Suprapubic skin (tissue), 4 donors: ENCODE measurements at regions not wholly inside any gene's neighbourhood (a gene's known extent, or its start where the extent isn't known, plus 50 kb on each side); places are given as distances from the start of the nearest gene placed in this dataset.

Experiments used
- DNase-seq, 2 donors: peaks; one replicate each; pipeline ENCODE4 v3.0.0-alpha.2; 2019; ENCODE audit warnings: low spot score in 2 of 2
- H3K27ac ChIP-seq: fragments of 200-600 bp; sonication (generic); one replicate; pipeline ENCODE4 v1.5.1; 2019
- H3K27me3 ChIP-seq: fragments of 200-600 bp; sonication (generic); one replicate; pipeline ENCODE4 v1.5.1; 2019
- H3K36me3 ChIP-seq: fragments of 200-600 bp; sonication (generic); one replicate; pipeline ENCODE4 v1.5.1; 2019
- H3K4me1 ChIP-seq: fragments of 200-600 bp; sonication (generic); one replicate; pipeline ENCODE4 v1.5.1; 2019
- H3K4me3 ChIP-seq: fragments of 200-600 bp; sonication (generic); one replicate; pipeline ENCODE4 v1.5.1; 2019; ENCODE audit warnings: mild to moderate bottlenecking
- H3K9me3 ChIP-seq: fragments of 200-600 bp; sonication (generic); one replicate; pipeline ENCODE4 v1.5.1; 2019
- EP300 ChIP-seq: sonication (generic); formaldehyde crosslinking; IDR thresholded peaks from one replicate; pipeline ENCODE4 v1.6.1; 2017; ENCODE audit warnings: antibody characterized with exemption
- POLR2A ChIP-seq, 2 donors: fragments of 450-650 bp; IDR thresholded peaks; one replicate each; pipeline ENCODE4 v1.6.1; 2017; ENCODE audit warnings: antibody characterized with exemption in 2 of 2, mild to moderate bottlenecking in 2 of 2, moderate library complexity in 2 of 2
- POLR2AphosphoS5 ChIP-seq, 3 donors: sonication (generic); formaldehyde crosslinking; IDR thresholded peaks; one replicate each; pipeline ENCODE4 v1.6.1; 2017; ENCODE audit warnings: antibody characterized with exemption in 3 of 3
- WGBS: methylation state at CpG from one replicate; pipeline ENCODE4 v1.1.5; 2018; 5-methylcytosine and 5-hydroxymethylcytosine counted together
- TF ChIP-seq, protein P1 (sequence below), 2 donors: fragments of 200-600 bp in 1 of 2; fragments of 450-650 bp in 1 of 2; sonication (generic) in 1 of 2; IDR thresholded peaks; one replicate each; pipeline ENCODE4 v1.5.1; 2016 to 2019; ENCODE audit warnings: antibody characterized with exemption in 2 of 2, mild to moderate bottlenecking in 1 of 2, moderate library complexity in 1 of 2

GRCh38 chr16:52174168-52174567 lies 372.8 kb downstream of the TOX3 start:
- Histone ChIP-seq H3K4me1 (no peaks in the 10 kb centered on the region), H3K9me3 (no peaks in the 10 kb centered on the region), H3K27ac (no peak overlapping the region), H3K36me3 (no peaks in the 10 kb centered on the region), H3K4me3 (no peak overlapping the region), H3K27me3 (no peaks in the 10 kb centered on the region)
- no peak for DNase-seq
- 84% methylated on average over 2 of the region's 2 CpGs for WGBS
- TF ChIP-seq, protein P1, sequence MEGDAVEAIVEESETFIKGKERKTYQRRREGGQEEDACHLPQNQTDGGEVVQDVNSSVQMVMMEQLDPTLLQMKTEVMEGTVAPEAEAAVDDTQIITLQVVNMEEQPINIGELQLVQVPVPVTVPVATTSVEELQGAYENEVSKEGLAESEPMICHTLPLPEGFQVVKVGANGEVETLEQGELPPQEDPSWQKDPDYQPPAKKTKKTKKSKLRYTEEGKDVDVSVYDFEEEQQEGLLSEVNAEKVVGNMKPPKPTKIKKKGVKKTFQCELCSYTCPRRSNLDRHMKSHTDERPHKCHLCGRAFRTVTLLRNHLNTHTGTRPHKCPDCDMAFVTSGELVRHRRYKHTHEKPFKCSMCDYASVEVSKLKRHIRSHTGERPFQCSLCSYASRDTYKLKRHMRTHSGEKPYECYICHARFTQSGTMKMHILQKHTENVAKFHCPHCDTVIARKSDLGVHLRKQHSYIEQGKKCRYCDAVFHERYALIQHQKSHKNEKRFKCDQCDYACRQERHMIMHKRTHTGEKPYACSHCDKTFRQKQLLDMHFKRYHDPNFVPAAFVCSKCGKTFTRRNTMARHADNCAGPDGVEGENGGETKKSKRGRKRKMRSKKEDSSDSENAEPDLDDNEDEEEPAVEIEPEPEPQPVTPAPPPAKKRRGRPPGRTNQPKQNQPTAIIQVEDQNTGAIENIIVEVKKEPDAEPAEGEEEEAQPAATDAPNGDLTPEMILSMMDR (IDR thresholded peaks at IDR 0.05): no peak
- no peak for TF ChIP-seq EP300
- TF ChIP-seq POLR2A (IDR thresholded peaks at IDR 0.05): no peak
- TF ChIP-seq POLR2AphosphoS5 (IDR thresholded peaks at IDR 0.05): no peak

- H3K27me3 ChIP-seq: no peaks in the 10 kb centered on the region
- no peak for TF ChIP-seq EP300
- TF ChIP-seq POLR2AphosphoS5 (IDR thresholded peaks at IDR 0.05): no peak
- TF ChIP-seq, protein P1 (IDR thresholded peaks at IDR 0.05): no peak
- no peak for TF ChIP-seq POLR2A (IDR thresholded peaks at IDR 0.05)
- no peak overlapping the region for H3K4me3 ChIP-seq
- H3K36me3 ChIP-seq: no peaks in the 10 kb centered on the region
- H3K4me1 ChIP-seq: no peaks in the 10 kb centered on the region
- no peaks in the 10 kb centered on the region for H3K9me3 ChIP-seq
- H3K27ac ChIP-seq: no peak overlapping the region
- DNase-seq: no peak
These were observed 375.5 kb downstream of the TOX3 start for GRCh38 chr16:52171481-52171880.

- H3K36me3 ChIP-seq: no peaks in the 10 kb centered on the region
- H3K4me1 ChIP-seq: no peaks in the 10 kb centered on the region
- no peak overlapping the region for H3K4me3 ChIP-seq
- WGBS: 14% methylated on average over 1 of the region's 1 CpG
- no peak for DNase-seq
- H3K27me3 ChIP-seq: no peaks in the 10 kb centered on the region
- H3K9me3 ChIP-seq: no peaks in the 10 kb centered on the region
- TF ChIP-seq EP300 (no peak), POLR2AphosphoS5 (IDR thresholded peaks at IDR 0.05) (no peak), POLR2A (IDR thresholded peaks at IDR 0.05) (no peak)
- TF ChIP-seq, protein P1 (IDR thresholded peaks at IDR 0.05): no peak
- H3K27ac ChIP-seq: no peak overlapping the region
These were observed 379.6 kb downstream of the TOX3 start for GRCh38 chr16:52167328-52167727.

- H3K27ac ChIP-seq: no peak overlapping the region
- H3K9me3 ChIP-seq: no peaks in the 10 kb centered on the region
- no peak for DNase-seq
- TF ChIP-seq POLR2A (IDR thresholded peaks at IDR 0.05) (no peak), EP300 (no peak), POLR2AphosphoS5 (IDR thresholded peaks at IDR 0.05) (no peak)
- TF ChIP-seq, protein P1 (IDR thresholded peaks at IDR 0.05): no peak
- no peaks in the 10 kb centered on the region for H3K4me1 ChIP-seq
- H3K4me3 ChIP-seq: no peak overlapping the region
- 76% methylated on average over 8 of the region's 8 CpGs for WGBS
- no peaks in the 10 kb centered on the region for H3K27me3 ChIP-seq
- H3K36me3 ChIP-seq: no peaks in the 10 kb centered on the region
These were observed 381.0 kb downstream of the TOX3 start for GRCh38 chr16:52165961-52166360.

DNA sequence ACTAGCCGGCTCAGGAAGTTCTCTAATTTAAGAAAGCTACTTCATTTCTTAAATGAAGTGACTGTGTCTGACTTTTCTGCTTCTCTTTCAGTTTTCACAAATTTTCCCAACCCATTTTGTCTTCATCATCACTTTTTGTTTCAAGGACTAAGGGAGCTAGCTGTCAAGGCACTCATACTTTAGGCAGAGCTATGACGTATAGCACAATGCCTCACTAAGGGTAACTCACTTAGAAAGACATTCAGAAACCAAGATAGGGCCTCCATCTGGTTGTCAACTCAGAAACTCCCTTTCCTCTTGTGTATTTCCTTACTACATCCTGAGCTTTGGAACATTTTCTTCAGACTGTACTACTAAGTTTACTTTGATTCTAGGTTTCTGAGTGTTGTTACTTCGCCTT lies 397.9 kb downstream of the TOX3 start:
- Histone ChIP-seq H3K27ac (no peak overlapping the region), H3K27me3 (no peaks in the 10 kb centered on the region), H3K9me3 (no peaks in the 10 kb centered on the region), H3K36me3 (no peaks in the 10 kb centered on the region), H3K4me3 (no peak overlapping the region), H3K4me1 (no peaks in the 10 kb centered on the region)
- DNase-seq: no peak
- 88% methylated on average over 3 of the region's 3 CpGs for WGBS
- TF ChIP-seq EP300: no peak
- TF ChIP-seq POLR2A (IDR thresholded peaks at IDR 0.05): no peak
- TF ChIP-seq, protein P1 (IDR thresholded peaks at IDR 0.05): no peak
- no peak for TF ChIP-seq POLR2AphosphoS5 (IDR thresholded peaks at IDR 0.05)
